ENCODE measurements at regions not wholly inside any gene's neighbourhood (a gene's known extent, or its start where the extent isn't known, plus 50 kb on each side); places are given as distances from the start of the nearest gene placed in this dataset.

- intact Hi-C loops (cut with micrococcal nuclease; ENCODE audit: unreplicated experiment) = no loop called here
- Histone ChIP-seq H3K79me2 (ENCODE audit: low read depth) (no peaks in the 10 kb centered on the region), H3K27ac (no peak overlapping the region), H3K27me3 (ENCODE audit: insufficient read depth, low read depth) (no peaks in the 10 kb centered on the region), H3K4me2 (no peak overlapping the region), H3K4me3 (no peak overlapping the region), H3K4me1 (replicated peaks; ENCODE audit: insufficient read depth) (no peaks in the 10 kb centered on the region), H3F3A (ENCODE audit: insufficient read depth, low read depth) (no peaks in the 10 kb centered on the region), H2AFZ (no peak overlapping the region), H4K20me1 (ENCODE audit: insufficient read depth) (no peaks in the 10 kb centered on the region), H3K36me3 (ENCODE audit: low read depth) (no peaks in the 10 kb centered on the region), H3K9me3 (ENCODE audit: insufficient read depth, low read depth) (no peaks in the 10 kb centered on the region), H3K9me2 (ENCODE audit: insufficient read depth) (no peaks in the 10 kb centered on the region; the same call in 1 of the 2 replicates)
- ChIA-PET POLR2A (ENCODE audit: unreplicated experiment) (no interaction called here), CTCF (no interaction called here)
- DNase-seq = no peak
- TF ChIP-seq EZH2 (IDR thresholded peaks at IDR 0.05; ENCODE audit: low read depth) (no peak), CTCF (conservative IDR thresholded peaks at IDR 0.05) (peak; percentile 20; the same call in 1 of the 2 replicates)
- no TSS peak for BruUV-seq (replicated peaks)
Measured at GRCh38 chr6:48476257-48476656, 365.3 kb upstream of the PTCHD4 start.

DNA sequence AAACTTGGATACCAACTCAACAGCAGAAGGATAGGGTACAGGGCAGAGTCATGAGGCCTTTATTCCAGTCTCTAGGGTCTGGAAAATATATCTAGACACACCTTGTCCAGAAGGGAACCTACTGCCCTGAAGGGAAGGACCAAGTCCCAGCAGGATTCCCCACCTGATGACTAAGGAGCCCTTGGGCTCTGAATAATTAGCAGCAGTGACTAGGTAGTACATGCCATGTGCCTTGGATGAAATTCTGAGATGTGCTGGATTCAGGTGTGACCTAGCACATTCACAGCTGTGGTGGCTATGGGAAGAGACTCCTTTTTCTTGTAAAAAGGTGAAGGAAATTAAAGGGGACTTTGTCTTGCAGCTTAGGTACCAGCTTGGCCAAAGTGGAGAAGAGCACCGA, 364.3 kb upstream of the PTCHD4 start:
- Histone ChIP-seq H4K20me1 (ENCODE audit: insufficient read depth) (no peaks in the 10 kb centered on the region), H2AFZ (no peak overlapping the region), H3K4me2 (no peak overlapping the region), H3K27ac (no peak overlapping the region), H3K9me2 (ENCODE audit: insufficient read depth) (no peaks in the 10 kb centered on the region; the same call in 1 of the 2 replicates), H3K4me3 (no peak overlapping the region), H3F3A (ENCODE audit: insufficient read depth, low read depth) (no peaks in the 10 kb centered on the region), H3K4me1 (replicated peaks; ENCODE audit: insufficient read depth) (no peaks in the 10 kb centered on the region), H3K36me3 (ENCODE audit: low read depth) (no peaks in the 10 kb centered on the region), H3K9me3 (ENCODE audit: insufficient read depth, low read depth) (no peaks in the 10 kb centered on the region), H3K79me2 (ENCODE audit: low read depth) (no peaks in the 10 kb centered on the region), H3K27me3 (ENCODE audit: insufficient read depth, low read depth) (no peaks in the 10 kb centered on the region)
- ChIA-PET POLR2A (ENCODE audit: unreplicated experiment) (interaction anchor here (0.7 kb wide), 1 partner anchor 601 kb away, joined by 3 read pairs; no protein-coding TSS in a partner anchor), CTCF (interaction anchor here (0.7 kb wide), 1 partner anchor 690 kb away, joined by 3 read pairs; no protein-coding TSS in a partner anchor)
- DNase-seq = no peak
- BruUV-seq (replicated peaks) = no TSS peak
- TF ChIP-seq EZH2 (IDR thresholded peaks at IDR 0.05; ENCODE audit: low read depth) (no peak), CTCF (conservative IDR thresholded peaks at IDR 0.05) (no peak)
- intact Hi-C loops (cut with micrococcal nuclease; ENCODE audit: unreplicated experiment) = no loop called here

DNA sequence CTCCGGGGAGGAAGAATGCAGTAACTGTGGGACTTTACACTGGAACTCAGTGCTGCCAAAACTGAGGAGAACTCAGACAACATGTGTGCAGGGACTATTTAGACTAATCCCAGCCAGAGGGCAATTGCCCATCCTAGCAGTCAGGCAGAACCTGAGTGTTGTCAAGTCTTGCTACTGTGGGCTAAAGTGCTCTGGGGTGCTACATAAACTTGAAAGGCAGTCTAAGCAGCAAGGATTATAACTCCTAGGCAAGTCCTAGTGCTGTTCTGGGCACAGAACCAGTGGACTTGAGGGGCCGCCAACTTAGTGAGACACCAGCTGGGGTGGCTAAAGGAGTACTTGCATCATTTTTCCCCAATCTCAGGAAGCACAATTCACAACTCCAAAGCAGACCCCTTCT, 363.8 kb upstream of the PTCHD4 start:
- ChIA-PET POLR2A (ENCODE audit: unreplicated experiment) (interaction anchor here (0.7 kb wide), 1 partner anchor 600 kb away, joined by 3 read pairs; no protein-coding TSS in a partner anchor), CTCF (no interaction called here)
- TF ChIP-seq EZH2 (IDR thresholded peaks at IDR 0.05; ENCODE audit: low read depth) = no peak
- TF ChIP-seq CTCF (conservative IDR thresholded peaks at IDR 0.05) = no peak
- H3K4me3 ChIP-seq = no peak overlapping the region
- H3K36me3 ChIP-seq (ENCODE audit: low read depth) = no peaks in the 10 kb centered on the region
- no peaks in the 10 kb centered on the region; the same call in 1 of the 2 replicates for H3K9me2 ChIP-seq (ENCODE audit: insufficient read depth)
- H3K4me2 ChIP-seq = no peak overlapping the region
- no peaks in the 10 kb centered on the region for H4K20me1 ChIP-seq (ENCODE audit: insufficient read depth)
- H2AFZ ChIP-seq = no peak overlapping the region
- H3K9me3 ChIP-seq (ENCODE audit: insufficient read depth, low read depth) = no peaks in the 10 kb centered on the region
- H3K79me2 ChIP-seq (ENCODE audit: low read depth) = no peaks in the 10 kb centered on the region
- no peaks in the 10 kb centered on the region for H3K27me3 ChIP-seq (ENCODE audit: insufficient read depth, low read depth)
- H3K4me1 ChIP-seq (replicated peaks; ENCODE audit: insufficient read depth) = no peaks in the 10 kb centered on the region
- DNase-seq = no peak
- BruUV-seq (replicated peaks) = no TSS peak
- intact Hi-C loops (cut with micrococcal nuclease; ENCODE audit: unreplicated experiment) = no loop called here
- H3K27ac ChIP-seq = no peak overlapping the region
- no peaks in the 10 kb centered on the region for H3F3A ChIP-seq (ENCODE audit: insufficient read depth, low read depth)

Measured in PC-9 (cell line).